ENCODE measurements at regions not wholly inside any gene's neighbourhood (a gene's known extent, or its start where the extent isn't known, plus 50 kb on each side); places are given as distances from the start of the nearest gene placed in this dataset.

DNA sequence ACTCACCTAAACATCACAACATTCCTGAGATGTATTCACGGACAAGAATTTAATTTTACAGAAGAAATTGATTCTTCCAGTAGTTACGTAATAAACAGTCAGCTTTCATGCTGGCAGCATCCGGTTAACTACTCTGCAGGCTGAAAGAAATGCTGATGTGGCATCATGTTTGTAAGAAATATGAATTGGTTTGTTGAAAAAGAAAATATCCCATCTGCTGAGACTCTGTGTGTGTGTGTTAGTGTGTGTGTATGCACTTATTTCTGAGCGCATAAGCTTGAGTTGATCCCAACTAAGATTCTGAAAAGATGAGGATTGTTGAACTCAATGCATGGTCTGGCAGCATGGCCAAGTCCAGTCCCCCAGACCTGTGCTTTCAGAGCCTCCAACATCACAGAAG is 74.3 kb upstream of the FAM216B start:
- Histone ChIP-seq H3K9ac (ENCODE audit: low read length) (no peak overlapping the region), H3K36me3 (replicated peaks; ENCODE audit: low read depth, low read length) (no peaks in the 10 kb centered on the region), H4K20me1 (ENCODE audit: insufficient read depth, low read length) (no peaks in the 10 kb centered on the region), H2AFZ (ENCODE audit: low read depth, low read length) (no peak overlapping the region), H3K4me2 (ENCODE audit: low read length) (no peak overlapping the region), H3K27ac (ENCODE audit: low read length) (no peak overlapping the region), H3K9me3 (ENCODE audit: insufficient read depth, low read length) (no peaks in the 10 kb centered on the region), H3K27me3 (ENCODE audit: low read depth, low read length) (peaks cover 11% of the 10 kb centered on the region), H3K4me1 (ENCODE audit: low read length) (no peaks in the 10 kb centered on the region), H3K4me3 (ENCODE audit: low read length) (no peak overlapping the region), H3K79me2 (ENCODE audit: low read length) (no peaks in the 10 kb centered on the region)
- TF ChIP-seq EZH2phosphoT487 (IDR thresholded peaks at IDR 0.05; ENCODE audit: low read depth), result no peak
- TF ChIP-seq, protein P1, sequence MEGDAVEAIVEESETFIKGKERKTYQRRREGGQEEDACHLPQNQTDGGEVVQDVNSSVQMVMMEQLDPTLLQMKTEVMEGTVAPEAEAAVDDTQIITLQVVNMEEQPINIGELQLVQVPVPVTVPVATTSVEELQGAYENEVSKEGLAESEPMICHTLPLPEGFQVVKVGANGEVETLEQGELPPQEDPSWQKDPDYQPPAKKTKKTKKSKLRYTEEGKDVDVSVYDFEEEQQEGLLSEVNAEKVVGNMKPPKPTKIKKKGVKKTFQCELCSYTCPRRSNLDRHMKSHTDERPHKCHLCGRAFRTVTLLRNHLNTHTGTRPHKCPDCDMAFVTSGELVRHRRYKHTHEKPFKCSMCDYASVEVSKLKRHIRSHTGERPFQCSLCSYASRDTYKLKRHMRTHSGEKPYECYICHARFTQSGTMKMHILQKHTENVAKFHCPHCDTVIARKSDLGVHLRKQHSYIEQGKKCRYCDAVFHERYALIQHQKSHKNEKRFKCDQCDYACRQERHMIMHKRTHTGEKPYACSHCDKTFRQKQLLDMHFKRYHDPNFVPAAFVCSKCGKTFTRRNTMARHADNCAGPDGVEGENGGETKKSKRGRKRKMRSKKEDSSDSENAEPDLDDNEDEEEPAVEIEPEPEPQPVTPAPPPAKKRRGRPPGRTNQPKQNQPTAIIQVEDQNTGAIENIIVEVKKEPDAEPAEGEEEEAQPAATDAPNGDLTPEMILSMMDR (IDR thresholded peaks at IDR 0.05; ENCODE audit: low read depth, low read length), result no peak

DNA sequence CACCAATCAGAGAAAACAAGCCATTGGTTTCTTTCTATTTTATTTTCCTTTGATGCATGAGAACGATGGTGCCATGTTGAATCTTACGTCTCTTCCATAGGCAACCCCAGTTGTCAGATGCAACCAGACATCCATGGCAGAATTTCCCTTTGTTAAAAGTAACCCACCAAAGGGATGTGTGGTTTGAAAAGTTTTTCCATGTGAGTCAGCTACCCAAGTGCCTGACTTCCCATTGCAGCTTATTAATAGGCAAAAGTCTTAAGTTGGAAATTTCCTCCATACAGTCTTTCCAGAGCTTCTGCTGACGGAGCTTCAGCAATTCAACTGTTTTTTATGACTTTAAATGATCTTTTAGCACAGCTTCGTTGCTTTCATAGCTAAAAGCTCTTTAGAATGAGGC is 73.8 kb upstream of the FAM216B start:
- Histone ChIP-seq H3K79me2 (ENCODE audit: low read length) (no peaks in the 10 kb centered on the region), H3K4me1 (ENCODE audit: low read length) (no peaks in the 10 kb centered on the region), H3K9me3 (ENCODE audit: insufficient read depth, low read length) (no peaks in the 10 kb centered on the region), H3K9ac (ENCODE audit: low read length) (no peak overlapping the region), H4K20me1 (ENCODE audit: insufficient read depth, low read length) (no peaks in the 10 kb centered on the region), H3K27me3 (ENCODE audit: low read depth, low read length) (peaks cover 11% of the 10 kb centered on the region), H2AFZ (ENCODE audit: low read depth, low read length) (no peak overlapping the region), H3K4me3 (ENCODE audit: low read length) (no peak overlapping the region), H3K4me2 (ENCODE audit: low read length) (no peak overlapping the region), H3K36me3 (replicated peaks; ENCODE audit: low read depth, low read length) (no peaks in the 10 kb centered on the region), H3K27ac (ENCODE audit: low read length) (no peak overlapping the region)
- no peak for TF ChIP-seq EZH2phosphoT487 (IDR thresholded peaks at IDR 0.05; ENCODE audit: low read depth)
- TF ChIP-seq, protein P1 (IDR thresholded peaks at IDR 0.05; ENCODE audit: low read depth, low read length), result no peak

DNA sequence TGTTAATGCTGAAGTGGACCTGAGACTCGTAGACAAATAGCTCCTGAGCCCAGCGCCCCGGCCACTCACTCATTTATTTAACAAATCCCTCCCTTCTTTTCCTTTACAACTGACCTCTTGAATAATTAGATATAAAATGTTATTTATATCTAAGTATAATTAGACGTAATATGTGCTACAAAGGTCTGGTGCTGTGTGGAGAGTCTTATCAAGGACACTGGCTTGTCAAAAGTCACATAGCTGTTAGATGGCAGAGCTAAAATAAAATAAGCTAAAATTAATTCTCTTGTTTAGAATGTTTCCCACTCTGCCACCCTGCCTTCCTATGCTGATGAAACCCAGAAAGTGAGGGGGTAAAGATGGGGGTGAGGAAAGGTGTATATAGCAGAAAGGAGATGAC is 73.0 kb upstream of the FAM216B start:
- no peaks in the 10 kb centered on the region for H4K20me1 ChIP-seq (ENCODE audit: insufficient read depth, low read length)
- no peaks in the 10 kb centered on the region for H3K9me3 ChIP-seq (ENCODE audit: insufficient read depth, low read length)
- no peaks in the 10 kb centered on the region for H3K36me3 ChIP-seq (replicated peaks; ENCODE audit: low read depth, low read length)
- H3K79me2 ChIP-seq (ENCODE audit: low read length), result no peaks in the 10 kb centered on the region
- H3K4me3 ChIP-seq (ENCODE audit: low read length), result no peak overlapping the region
- H3K4me2 ChIP-seq (ENCODE audit: low read length), result no peak overlapping the region
- H3K4me1 ChIP-seq (ENCODE audit: low read length), result no peaks in the 10 kb centered on the region
- TF ChIP-seq, protein P1 (IDR thresholded peaks at IDR 0.05; ENCODE audit: low read depth, low read length), result no peak
- TF ChIP-seq EZH2phosphoT487 (IDR thresholded peaks at IDR 0.05; ENCODE audit: low read depth), result no peak
- peaks cover 11% of the 10 kb centered on the region for H3K27me3 ChIP-seq (ENCODE audit: low read depth, low read length)
- H3K9ac ChIP-seq (ENCODE audit: low read length), result no peak overlapping the region
- H2AFZ ChIP-seq (ENCODE audit: low read depth, low read length), result no peak overlapping the region
- H3K27ac ChIP-seq (ENCODE audit: low read length), result no peak overlapping the region

DNA sequence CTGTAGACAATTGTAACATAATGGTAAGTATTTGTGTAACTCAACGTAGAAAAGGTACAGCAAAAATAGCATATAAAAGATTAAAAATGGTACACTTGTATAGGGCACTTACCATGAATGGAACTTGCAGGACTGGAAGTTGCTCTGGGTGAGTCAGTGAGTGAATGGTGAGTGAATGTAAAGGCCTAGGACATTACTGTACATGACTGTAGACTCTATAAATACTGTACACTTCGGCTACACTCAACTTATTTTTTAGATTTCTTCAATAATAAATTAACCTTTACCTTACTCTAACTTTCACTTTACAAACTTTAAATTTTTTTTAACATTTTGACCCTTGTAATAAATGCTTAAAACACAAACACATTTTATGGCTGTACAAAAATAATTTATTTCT is 72.1 kb upstream of the FAM216B start:
- H3K79me2 ChIP-seq (ENCODE audit: low read length), result no peaks in the 10 kb centered on the region
- H3K27ac ChIP-seq (ENCODE audit: low read length), result no peak overlapping the region
- H3K4me2 ChIP-seq (ENCODE audit: low read length), result no peak overlapping the region
- no peaks in the 10 kb centered on the region for H3K9me3 ChIP-seq (ENCODE audit: insufficient read depth, low read length)
- no peaks in the 10 kb centered on the region for H3K36me3 ChIP-seq (replicated peaks; ENCODE audit: low read depth, low read length)
- H3K4me3 ChIP-seq (ENCODE audit: low read length), result no peak overlapping the region
- no peak overlapping the region for H2AFZ ChIP-seq (ENCODE audit: low read depth, low read length)
- no peak overlapping the region for H3K9ac ChIP-seq (ENCODE audit: low read length)
- no peaks in the 10 kb centered on the region for H4K20me1 ChIP-seq (ENCODE audit: insufficient read depth, low read length)
- TF ChIP-seq, protein P1 (IDR thresholded peaks at IDR 0.05; ENCODE audit: low read depth, low read length), result no peak
- TF ChIP-seq EZH2phosphoT487 (IDR thresholded peaks at IDR 0.05; ENCODE audit: low read depth), result no peak
- H3K4me1 ChIP-seq (ENCODE audit: low read length), result no peaks in the 10 kb centered on the region
- H3K27me3 ChIP-seq (ENCODE audit: low read depth, low read length), result peaks cover 11% of the 10 kb centered on the region
